ENCODE measurements at regions not wholly inside any gene's neighbourhood (a gene's known extent, or its start where the extent isn't known, plus 50 kb on each side); places are given as distances from the start of the nearest gene placed in this dataset.

- H3K9ac ChIP-seq (ENCODE audit: insufficient read length, low read depth): no peak overlapping the region
- TF ChIP-seq YY1 (IDR thresholded peaks at IDR 0.05; ENCODE audit: insufficient read depth, insufficient read length): no peak
- no peak for TF ChIP-seq SUZ12 (IDR thresholded peaks at IDR 0.05; ENCODE audit: extremely low read depth, insufficient read depth, insufficient read length)
- TF ChIP-seq ZNF274 (IDR thresholded peaks at IDR 0.05; ENCODE audit: low read depth, low read length): no peak
- H3K36me3 ChIP-seq (ENCODE audit: insufficient read depth, insufficient read length, low read length): no peaks in the 10 kb centered on the region
- DNase-seq (ENCODE audit: low read depth, low spot score): peak; percentile 22
- no peaks in the 10 kb centered on the region for H3K27me3 ChIP-seq (ENCODE audit: insufficient read depth, insufficient read length)
- no peaks in the 10 kb centered on the region for H3K4me1 ChIP-seq (ENCODE audit: insufficient read depth, insufficient read length)
- H3K4me3 ChIP-seq (ENCODE audit: insufficient read length, low read depth): no peak overlapping the region
- no peaks in the 10 kb centered on the region for H3K9me3 ChIP-seq (ENCODE audit: insufficient read depth, low read length)
Observed at GRCh38 chr15:39230908-39231285, 350.0 kb upstream of the THBS1 start.

- H3K9me3 ChIP-seq (ENCODE audit: insufficient read depth, low read length): no peaks in the 10 kb centered on the region
- TF ChIP-seq SUZ12 (IDR thresholded peaks at IDR 0.05; ENCODE audit: extremely low read depth, insufficient read depth, insufficient read length) (no peak), ZNF274 (IDR thresholded peaks at IDR 0.05; ENCODE audit: low read depth, low read length) (no peak), YY1 (IDR thresholded peaks at IDR 0.05; ENCODE audit: insufficient read depth, insufficient read length) (no peak)
- no peaks in the 10 kb centered on the region for H3K4me1 ChIP-seq (ENCODE audit: insufficient read depth, insufficient read length)
- H3K36me3 ChIP-seq (ENCODE audit: insufficient read depth, insufficient read length, low read length): no peaks in the 10 kb centered on the region
- DNase-seq (ENCODE audit: low read depth, low spot score): no peak
- no peaks in the 10 kb centered on the region for H3K27me3 ChIP-seq (ENCODE audit: insufficient read depth, insufficient read length)
- H3K9ac ChIP-seq (ENCODE audit: insufficient read length, low read depth): no peak overlapping the region
- H3K4me3 ChIP-seq (ENCODE audit: insufficient read length, low read depth): no peak overlapping the region
Observed at GRCh38 chr15:39232512-39232911, 348.4 kb upstream of the THBS1 start.

GRCh38 chr15:39235084-39235795 lies 345.6 kb upstream of the THBS1 start:
- Histone ChIP-seq H3K4me3 (ENCODE audit: insufficient read length, low read depth) (no peak overlapping the region), H3K36me3 (ENCODE audit: insufficient read depth, insufficient read length, low read length) (no peaks in the 10 kb centered on the region), H3K4me1 (ENCODE audit: insufficient read depth, insufficient read length) (no peaks in the 10 kb centered on the region), H3K27me3 (ENCODE audit: insufficient read depth, insufficient read length) (no peaks in the 10 kb centered on the region), H3K9me3 (ENCODE audit: insufficient read depth, low read length) (no peaks in the 10 kb centered on the region), H3K9ac (ENCODE audit: insufficient read length, low read depth) (no peak overlapping the region)
- TF ChIP-seq YY1 (IDR thresholded peaks at IDR 0.05; ENCODE audit: insufficient read depth, insufficient read length) (no peak), SUZ12 (IDR thresholded peaks at IDR 0.05; ENCODE audit: extremely low read depth, insufficient read depth, insufficient read length) (no peak), ZNF274 (IDR thresholded peaks at IDR 0.05; ENCODE audit: low read depth, low read length) (no peak)
- no peak for DNase-seq (ENCODE audit: low read depth, low spot score)

- Histone ChIP-seq H3K36me3 (ENCODE audit: insufficient read depth, insufficient read length, low read length) (no peaks in the 10 kb centered on the region), H3K9ac (ENCODE audit: insufficient read length, low read depth) (no peak overlapping the region), H3K4me1 (ENCODE audit: insufficient read depth, insufficient read length) (no peaks in the 10 kb centered on the region), H3K9me3 (ENCODE audit: insufficient read depth, low read length) (no peaks in the 10 kb centered on the region), H3K27me3 (ENCODE audit: insufficient read depth, insufficient read length) (no peaks in the 10 kb centered on the region), H3K4me3 (ENCODE audit: insufficient read length, low read depth) (no peak overlapping the region)
- no peak for DNase-seq (ENCODE audit: low read depth, low spot score)
- TF ChIP-seq SUZ12 (IDR thresholded peaks at IDR 0.05; ENCODE audit: extremely low read depth, insufficient read depth, insufficient read length): no peak
- TF ChIP-seq ZNF274 (IDR thresholded peaks at IDR 0.05; ENCODE audit: low read depth, low read length): no peak
- no peak for TF ChIP-seq YY1 (IDR thresholded peaks at IDR 0.05; ENCODE audit: insufficient read depth, insufficient read length)
Observed at GRCh38 chr15:39236375-39236774, 344.5 kb upstream of the THBS1 start.

- no peak overlapping the region for H3K4me3 ChIP-seq (ENCODE audit: insufficient read length, low read depth)
- DNase-seq (ENCODE audit: low read depth, low spot score): no peak
- no peaks in the 10 kb centered on the region for H3K9me3 ChIP-seq (ENCODE audit: insufficient read depth, low read length)
- H3K27me3 ChIP-seq (ENCODE audit: insufficient read depth, insufficient read length): no peaks in the 10 kb centered on the region
- no peaks in the 10 kb centered on the region for H3K36me3 ChIP-seq (ENCODE audit: insufficient read depth, insufficient read length, low read length)
- no peak overlapping the region for H3K9ac ChIP-seq (ENCODE audit: insufficient read length, low read depth)
- H3K4me1 ChIP-seq (ENCODE audit: insufficient read depth, insufficient read length): no peaks in the 10 kb centered on the region
- no peak for TF ChIP-seq YY1 (IDR thresholded peaks at IDR 0.05; ENCODE audit: insufficient read depth, insufficient read length)
- no peak for TF ChIP-seq ZNF274 (IDR thresholded peaks at IDR 0.05; ENCODE audit: low read depth, low read length)
- TF ChIP-seq SUZ12 (IDR thresholded peaks at IDR 0.05; ENCODE audit: extremely low read depth, insufficient read depth, insufficient read length): no peak
Observed at GRCh38 chr15:39238443-39238842, 342.4 kb upstream of the THBS1 start.

- H3K27me3 ChIP-seq (ENCODE audit: insufficient read depth, insufficient read length): no peaks in the 10 kb centered on the region
Observed at GRCh38 chr15:39239562-39239961, 341.3 kb upstream of the THBS1 start.

GRCh38 chr15:39242345-39242744 lies 338.5 kb upstream of the THBS1 start:
- no peak overlapping the region for H3K4me3 ChIP-seq (ENCODE audit: insufficient read length, low read depth)
- H3K27me3 ChIP-seq (ENCODE audit: insufficient read depth, insufficient read length): no peaks in the 10 kb centered on the region
- DNase-seq (ENCODE audit: low read depth, low spot score): no peak
- no peaks in the 10 kb centered on the region for H3K36me3 ChIP-seq (ENCODE audit: insufficient read depth, insufficient read length, low read length)
- no peak overlapping the region for H3K9ac ChIP-seq (ENCODE audit: insufficient read length, low read depth)
- no peaks in the 10 kb centered on the region for H3K9me3 ChIP-seq (ENCODE audit: insufficient read depth, low read length)
- TF ChIP-seq ZNF274 (IDR thresholded peaks at IDR 0.05; ENCODE audit: low read depth, low read length) (no peak), YY1 (IDR thresholded peaks at IDR 0.05; ENCODE audit: insufficient read depth, insufficient read length) (no peak), SUZ12 (IDR thresholded peaks at IDR 0.05; ENCODE audit: extremely low read depth, insufficient read depth, insufficient read length) (no peak)
- H3K4me1 ChIP-seq (ENCODE audit: insufficient read depth, insufficient read length): no peaks in the 10 kb centered on the region

More at GRCh38 chr15:39239562-39239961, 341.3 kb upstream of the THBS1 start:
- no peak overlapping the region for H3K4me3 ChIP-seq (ENCODE audit: insufficient read length, low read depth)
- H3K9ac ChIP-seq (ENCODE audit: insufficient read length, low read depth): no peak overlapping the region
- H3K4me1 ChIP-seq (ENCODE audit: insufficient read depth, insufficient read length): no peaks in the 10 kb centered on the region
- H3K36me3 ChIP-seq (ENCODE audit: insufficient read depth, insufficient read length, low read length): no peaks in the 10 kb centered on the region
- no peak for DNase-seq (ENCODE audit: low read depth, low spot score)
- no peaks in the 10 kb centered on the region for H3K9me3 ChIP-seq (ENCODE audit: insufficient read depth, low read length)
- TF ChIP-seq YY1 (IDR thresholded peaks at IDR 0.05; ENCODE audit: insufficient read depth, insufficient read length) (no peak), ZNF274 (IDR thresholded peaks at IDR 0.05; ENCODE audit: low read depth, low read length) (no peak)
